Bone marrow (tissue), 2 donors: ENCODE measurements at regions not wholly inside any gene's neighbourhood (a gene's known extent, or its start where the extent isn't known, plus 50 kb on each side); places are given as distances from the start of the nearest gene placed in this dataset.

Source experiments
- DNase-seq, 2 donors: peaks; one replicate each; lab custom pipeline; 2025; lab: John Stamatoyannopoulos, UW

- DNase-seq = no peak
These were observed 260.4 kb upstream of the TTC14 start for GRCh38 chr3:180341516-180341915.

DNA sequence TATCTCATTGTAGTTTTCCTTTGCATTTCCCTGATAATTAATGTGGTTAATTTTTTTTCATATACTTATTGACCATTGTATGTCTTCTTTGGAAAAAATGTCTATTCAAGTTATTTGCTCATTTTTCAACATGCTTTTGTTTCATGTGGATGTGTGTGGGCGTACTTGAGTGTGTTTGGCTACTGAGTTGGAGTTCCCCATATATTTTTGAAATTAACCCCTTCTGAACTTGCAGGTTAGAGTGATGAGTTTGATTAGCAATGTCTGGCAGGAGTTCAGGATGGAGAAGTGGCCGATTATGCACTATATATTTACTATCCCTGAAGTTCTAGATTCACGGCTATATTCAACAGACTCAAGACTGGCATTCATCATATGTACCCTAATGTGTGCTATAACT lies 250.4 kb upstream of the TTC14 start:
- DNase-seq = no peak

DNA sequence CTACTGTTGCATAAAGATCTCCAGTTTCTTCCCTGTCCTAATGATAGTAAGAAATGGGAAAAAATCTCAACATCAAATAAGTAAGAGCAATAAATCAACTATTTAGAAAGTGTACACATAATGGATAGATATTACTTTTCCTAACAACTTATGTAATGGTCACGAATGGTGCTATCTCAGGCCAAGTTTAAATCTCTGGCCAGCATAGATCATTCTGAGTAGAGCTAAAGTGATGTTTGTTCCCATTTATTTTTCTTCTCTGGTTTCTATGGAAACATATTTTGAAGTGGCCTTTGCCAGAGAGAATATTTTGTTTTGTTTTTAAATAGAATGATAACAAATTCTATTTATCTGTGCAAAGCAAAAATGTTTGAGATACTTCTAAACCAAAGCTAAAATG lies 249.7 kb upstream of the TTC14 start:
- DNase-seq = no peak

DNA sequence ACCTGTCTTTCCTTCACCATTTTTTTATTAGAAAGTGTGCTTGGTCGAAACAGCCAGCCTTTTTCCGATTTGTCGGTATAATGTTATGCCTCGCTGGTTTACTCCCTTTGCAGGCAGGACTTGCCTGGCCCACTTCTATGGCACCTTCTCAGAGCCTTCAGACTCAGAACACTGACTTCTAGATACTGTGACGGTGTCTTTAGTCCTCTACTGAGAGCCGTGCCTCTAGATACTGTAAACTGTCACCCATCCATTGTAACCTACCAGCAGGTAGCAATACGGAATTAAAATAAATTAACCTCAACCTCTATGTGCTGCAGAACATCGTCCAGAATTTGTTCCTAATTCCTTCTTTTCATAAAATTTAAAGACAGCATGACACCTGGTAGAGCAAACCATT lies 247.7 kb upstream of the TTC14 start:
- DNase-seq = no peak

- no peak for DNase-seq
These were observed 243.8 kb upstream of the TTC14 start for GRCh38 chr3:180358179-180358578.

DNA sequence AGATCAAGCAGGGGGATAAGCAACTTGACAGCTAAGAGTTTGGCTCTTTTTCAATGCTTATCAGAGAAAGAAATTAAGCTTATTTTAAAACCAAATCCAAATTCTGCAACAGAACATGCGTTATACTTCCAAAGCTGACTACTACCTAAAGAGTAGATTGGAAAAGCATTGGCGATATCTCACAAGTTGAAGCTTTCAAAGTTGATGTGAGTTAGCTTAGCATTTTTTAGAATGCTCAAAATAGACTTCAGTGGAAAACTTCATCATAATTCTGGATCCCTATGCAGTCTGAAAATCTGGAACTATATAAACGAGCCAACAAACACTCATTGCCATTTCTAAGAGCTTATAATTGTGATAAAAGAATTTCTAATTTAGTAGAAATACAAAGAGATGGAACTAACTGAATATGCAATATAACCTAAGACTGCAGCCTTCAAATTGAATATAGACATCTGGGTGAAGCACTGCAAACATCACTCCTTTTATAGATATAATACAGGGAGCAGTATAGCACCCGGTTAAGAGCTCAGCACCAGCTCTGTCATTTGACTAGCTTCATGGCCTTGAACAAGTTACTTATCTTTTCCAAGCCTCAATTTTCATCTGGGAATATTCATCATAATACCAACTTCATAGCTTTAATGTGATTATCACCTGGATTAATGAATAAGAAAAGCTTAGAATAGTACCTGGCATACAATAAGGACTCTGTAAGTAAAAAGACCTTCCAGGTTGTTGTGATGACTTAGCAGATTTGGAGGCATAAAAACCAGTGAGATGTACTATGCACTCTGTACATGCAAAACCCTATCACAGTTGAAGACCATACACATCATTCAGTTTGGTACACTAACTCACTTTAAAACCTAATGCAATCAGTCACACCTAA lies 242.7 kb upstream of the TTC14 start:
- no peak for DNase-seq

DNA sequence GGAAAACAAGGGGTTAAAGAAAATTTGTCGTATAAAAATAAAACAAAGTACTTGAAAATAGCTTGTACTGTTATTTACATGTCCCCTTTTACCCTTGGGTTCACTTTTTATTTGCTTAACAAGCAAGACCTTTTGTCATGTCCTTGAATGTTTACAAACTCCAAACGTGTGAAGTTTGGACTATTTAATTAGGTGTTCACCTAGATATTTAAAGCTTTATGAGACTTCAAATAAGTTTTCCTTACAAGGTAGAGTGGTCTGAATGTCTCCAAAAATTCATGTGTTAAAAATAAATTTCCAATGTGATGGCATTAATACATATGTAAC lies 242.0 kb upstream of the TTC14 start:
- no peak for DNase-seq

GRCh38 chr3:180362081-180362480 lies 239.9 kb upstream of the TTC14 start:
- DNase-seq = no peak

DNA sequence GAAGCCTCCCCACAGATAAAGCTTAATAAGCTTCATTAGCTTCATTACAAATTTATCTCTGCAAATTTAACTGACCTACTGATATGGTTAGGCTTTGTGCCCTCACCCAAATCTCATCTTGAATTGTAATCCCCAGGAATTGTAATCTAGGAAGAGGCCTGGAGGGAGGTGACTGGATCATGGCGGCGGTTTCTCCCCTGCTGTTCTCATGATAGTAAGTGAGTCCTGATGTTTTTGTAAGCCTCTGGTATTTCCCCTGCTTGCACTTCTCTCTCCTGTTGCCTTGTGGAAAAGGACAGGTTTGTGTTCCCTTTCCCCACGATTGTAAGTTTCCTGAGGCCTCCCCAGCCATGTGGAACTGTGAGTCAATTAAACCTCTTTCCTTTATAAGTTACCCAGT lies 226.1 kb upstream of the TTC14 start:
- no peak for DNase-seq

DNA sequence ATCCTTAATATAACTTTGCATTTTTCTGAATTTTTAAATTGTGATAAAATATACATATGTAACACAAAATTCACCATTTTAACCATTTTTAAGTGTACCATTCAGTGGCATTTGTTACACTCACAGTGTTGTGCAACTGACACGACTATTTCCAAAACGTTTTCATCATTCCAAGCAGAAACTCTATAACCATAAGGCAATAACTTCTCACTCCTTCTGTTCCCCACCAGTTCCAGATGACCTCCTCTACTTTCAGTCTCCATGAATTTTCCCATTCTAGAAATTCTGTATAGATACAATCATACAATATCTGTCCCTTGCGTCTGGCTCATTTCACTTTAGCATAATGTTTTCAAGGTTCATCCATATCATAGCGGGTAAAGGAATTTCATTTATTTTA lies 223.5 kb upstream of the TTC14 start:
- DNase-seq = no peak

GRCh38 chr3:180382638-180383180 lies 219.3 kb upstream of the TTC14 start:
- DNase-seq = no peak

DNA sequence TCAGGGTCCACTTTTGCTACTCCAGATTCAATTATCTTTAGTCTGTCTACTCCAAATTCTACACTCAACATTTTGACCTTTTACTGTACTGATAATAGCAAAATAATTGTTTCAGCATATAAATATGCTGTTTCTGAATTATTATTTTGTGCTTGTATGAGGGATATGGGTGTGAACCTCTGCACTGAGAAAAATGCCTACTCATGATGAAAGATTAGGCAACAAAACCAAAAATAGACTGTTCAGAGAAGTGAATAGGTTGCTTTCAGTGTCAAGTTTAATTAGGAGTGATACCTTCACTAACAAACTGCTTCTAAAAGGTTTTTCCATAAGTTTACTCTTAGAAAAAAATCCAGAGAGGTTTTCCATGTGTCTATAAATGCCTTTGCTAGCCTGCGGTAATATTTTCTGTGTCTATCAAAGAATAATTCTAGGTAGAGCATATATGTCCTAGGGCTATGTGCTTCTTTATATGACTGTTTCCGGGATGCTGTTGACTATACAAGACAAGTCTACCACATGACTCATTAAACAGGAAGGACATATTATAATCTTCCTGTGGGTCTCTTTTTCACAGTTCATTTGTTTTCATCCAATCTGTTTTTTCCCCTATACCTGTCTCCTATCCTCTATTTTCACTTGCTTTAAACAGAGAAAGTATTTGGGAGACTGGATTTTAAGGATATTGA lies 218.5 kb upstream of the TTC14 start:
- DNase-seq = no peak

DNA sequence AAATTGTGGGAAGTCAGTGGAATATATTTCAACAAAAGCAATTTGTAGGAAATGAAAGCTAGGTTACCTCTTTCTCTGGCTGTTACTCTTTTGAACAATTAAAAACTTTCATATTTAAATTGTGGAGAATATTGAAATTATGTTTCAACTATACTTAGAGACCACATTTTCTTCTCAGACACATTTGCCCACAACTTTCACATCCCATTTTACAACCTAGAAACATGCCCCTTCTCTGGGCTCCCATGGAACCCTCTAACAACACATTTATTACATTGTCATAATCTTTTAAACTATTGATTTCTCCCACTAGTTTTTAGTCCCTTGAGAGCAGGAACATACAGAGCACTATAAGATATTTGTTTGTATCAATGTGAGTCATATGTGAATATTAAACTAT lies 211.7 kb upstream of the TTC14 start:
- no peak for DNase-seq

DNA sequence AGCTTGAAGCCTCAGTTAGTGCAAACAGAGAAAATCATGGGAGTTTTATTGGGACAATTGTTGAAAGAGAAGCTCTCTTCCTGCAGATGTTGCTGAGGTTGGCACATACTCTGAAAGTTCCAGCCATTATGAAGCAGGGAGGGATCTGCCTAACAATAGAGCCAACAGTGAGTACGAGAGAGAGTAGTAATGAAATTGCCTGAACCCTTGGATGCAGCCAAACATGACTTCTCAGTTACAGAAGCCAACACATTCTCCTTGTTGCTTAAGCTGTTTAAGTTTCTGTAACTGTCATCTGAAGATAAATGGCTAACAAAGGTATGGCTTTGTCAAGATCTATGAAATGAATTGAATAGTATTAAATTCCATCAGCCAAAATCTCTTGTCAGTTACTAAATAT lies 211.0 kb upstream of the TTC14 start:
- DNase-seq = no peak

GRCh38 chr3:180401226-180401625 lies 200.7 kb upstream of the TTC14 start:
- DNase-seq = no peak

GRCh38 chr3:180402471-180403073 lies 199.4 kb upstream of the TTC14 start:
- DNase-seq = no peak

DNA sequence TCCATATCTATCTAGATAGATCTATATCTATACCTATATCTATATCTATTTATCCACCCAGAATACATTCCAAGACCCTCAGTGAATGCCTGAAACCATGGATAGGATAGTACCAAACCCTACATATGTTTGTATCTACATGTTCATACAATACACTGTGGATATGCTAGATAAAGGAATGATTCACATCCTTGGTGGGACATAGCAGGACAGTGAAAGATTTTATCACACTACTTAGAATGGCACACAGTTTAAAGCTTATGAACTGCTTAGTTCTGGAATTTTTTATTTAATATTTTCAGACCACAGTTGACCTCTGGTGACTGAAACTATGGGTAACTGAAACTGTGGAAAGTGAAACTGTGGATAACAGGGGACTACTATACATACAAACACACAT lies 198.8 kb upstream of the TTC14 start:
- DNase-seq = no peak

DNA sequence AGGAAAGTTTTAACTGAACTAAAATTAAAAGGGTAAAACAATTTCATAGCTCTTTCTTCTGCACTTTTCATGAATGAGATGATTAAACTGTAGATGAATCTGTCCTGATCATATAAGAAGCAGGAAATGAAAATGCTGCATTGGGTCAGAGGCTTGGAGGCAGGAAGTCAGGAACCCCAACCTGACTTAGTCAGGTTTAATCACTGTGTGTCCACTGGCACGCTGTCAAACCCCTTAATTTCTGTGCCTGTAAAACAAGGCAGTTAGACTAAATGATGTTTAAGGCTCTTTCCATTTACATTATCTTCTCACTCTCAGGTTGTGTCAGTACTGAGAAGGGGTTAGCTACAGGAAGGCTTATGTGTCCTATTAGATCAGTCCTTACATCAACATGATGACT lies 193.3 kb upstream of the TTC14 start:
- no peak for DNase-seq

DNA sequence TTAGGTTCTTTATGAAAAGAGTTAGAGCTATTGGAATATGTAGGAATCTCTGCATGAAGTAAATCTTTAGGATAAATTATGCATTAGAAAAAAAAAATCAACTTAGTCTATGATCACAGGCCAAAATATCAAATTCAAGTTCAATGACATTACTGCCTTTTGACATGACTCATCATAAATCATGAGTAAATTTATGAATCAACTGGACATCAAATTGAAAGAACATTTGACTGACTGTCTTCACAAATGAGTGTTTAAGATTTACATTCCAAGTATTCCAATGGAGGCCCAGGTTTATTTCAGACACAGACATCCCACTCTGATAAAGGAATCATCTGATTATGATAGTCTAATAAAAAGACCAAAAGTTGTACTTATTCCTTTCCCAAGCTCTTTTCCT lies 192.8 kb upstream of the TTC14 start:
- DNase-seq = no peak

DNA sequence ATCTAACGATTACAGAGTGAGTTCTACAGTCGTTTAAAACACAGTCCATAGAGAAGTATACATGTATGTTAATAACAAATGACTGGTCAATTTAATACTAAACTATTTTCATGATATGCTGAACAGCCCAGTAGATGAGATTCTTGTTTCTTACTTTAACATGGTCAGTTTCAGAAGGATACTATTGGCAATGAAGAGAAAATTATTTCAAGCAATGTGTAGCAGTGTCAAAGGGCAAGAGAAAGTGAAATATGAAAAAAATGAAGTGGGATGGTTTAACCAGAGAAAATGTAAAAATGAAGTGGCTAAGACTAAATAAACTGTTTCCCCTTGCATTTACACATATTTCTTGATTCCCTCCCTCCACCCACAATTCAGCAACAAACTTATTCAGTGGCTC lies 192.1 kb upstream of the TTC14 start:
- no peak for DNase-seq

GRCh38 chr3:180414157-180414556 lies 187.8 kb upstream of the TTC14 start:
- no peak for DNase-seq

DNA sequence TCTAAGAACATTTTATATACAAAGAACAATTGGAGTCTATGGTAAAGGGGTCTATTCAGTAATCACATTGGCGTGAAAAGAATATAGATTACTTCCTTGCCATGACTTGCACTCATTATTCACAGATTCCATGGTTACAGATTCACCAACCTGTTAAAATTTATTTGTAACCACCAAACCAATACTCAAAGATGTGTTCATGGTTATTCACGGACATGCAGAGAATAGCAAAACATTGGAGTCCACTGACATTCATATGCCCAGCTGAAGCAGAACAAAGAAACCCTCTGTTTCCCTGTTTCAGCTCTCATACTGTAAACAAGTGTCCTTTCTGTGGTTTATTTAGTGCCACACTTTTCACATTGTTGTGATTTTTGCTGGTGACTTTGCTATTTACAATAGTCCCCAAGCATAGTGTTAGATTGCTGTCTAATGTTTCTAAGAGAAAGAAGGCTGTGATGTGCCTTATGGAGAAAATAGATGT lies 185.8 kb upstream of the TTC14 start:
- no peak for DNase-seq

DNA sequence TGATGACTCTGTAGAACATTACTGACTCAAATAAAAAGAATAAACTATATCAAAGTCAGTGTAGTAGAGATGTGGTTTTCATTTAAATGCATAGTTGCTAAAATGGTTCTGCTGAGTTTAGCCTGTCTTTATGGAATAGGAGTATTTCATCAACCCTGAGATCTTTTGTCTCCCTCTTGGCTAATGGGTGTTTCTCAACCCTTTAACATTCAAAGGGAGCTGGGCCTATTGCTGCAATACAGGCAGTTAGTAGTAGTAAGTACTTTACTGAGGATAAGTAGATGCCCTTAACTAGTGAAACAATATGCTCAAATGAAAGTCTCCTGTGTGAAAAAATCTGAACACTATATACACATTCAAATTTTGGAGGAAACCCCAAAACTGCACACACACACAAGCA lies 184.7 kb upstream of the TTC14 start:
- no peak for DNase-seq
